GM12872 (cell line): ENCODE measurements at regions not wholly inside any gene's neighbourhood (a gene's known extent, or its start where the extent isn't known, plus 50 kb on each side); places are given as distances from the start of the nearest gene placed in this dataset.

Experiments used
- CTCF ChIP-seq: IDR thresholded peaks from 3 replicates; pipeline ENCODE4 v1.5.1; 2011; ENCODE audit warnings: low read depth, mild to moderate bottlenecking, low read length, moderate library complexity; ENCODE audit not compliant: insufficient read depth

DNA sequence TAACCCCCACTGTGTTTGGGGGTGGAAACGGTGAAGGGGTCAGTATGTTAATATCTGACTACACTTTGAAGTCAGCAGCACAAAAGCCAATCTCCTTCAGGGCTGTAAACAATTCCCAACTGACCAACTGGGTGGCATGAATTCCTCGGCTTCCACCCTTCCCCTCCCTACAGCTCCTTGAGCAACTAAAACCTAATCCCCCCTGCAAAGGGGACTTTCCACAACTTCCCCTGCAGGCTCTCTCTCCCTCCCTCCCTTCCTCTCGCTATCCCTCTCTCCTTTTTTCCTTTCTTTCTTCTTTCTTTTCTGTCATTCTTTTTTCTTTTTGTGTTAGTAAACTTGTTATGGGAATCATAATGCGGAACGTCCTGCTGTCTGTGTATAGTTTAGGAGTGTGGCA, 65.1 kb upstream of the PTCH1 start:
- no peak for TF ChIP-seq CTCF

- TF ChIP-seq CTCF: no peak
Observed at GRCh38 chr9:95580812-95581761, 64.3 kb upstream of the PTCH1 start.

DNA sequence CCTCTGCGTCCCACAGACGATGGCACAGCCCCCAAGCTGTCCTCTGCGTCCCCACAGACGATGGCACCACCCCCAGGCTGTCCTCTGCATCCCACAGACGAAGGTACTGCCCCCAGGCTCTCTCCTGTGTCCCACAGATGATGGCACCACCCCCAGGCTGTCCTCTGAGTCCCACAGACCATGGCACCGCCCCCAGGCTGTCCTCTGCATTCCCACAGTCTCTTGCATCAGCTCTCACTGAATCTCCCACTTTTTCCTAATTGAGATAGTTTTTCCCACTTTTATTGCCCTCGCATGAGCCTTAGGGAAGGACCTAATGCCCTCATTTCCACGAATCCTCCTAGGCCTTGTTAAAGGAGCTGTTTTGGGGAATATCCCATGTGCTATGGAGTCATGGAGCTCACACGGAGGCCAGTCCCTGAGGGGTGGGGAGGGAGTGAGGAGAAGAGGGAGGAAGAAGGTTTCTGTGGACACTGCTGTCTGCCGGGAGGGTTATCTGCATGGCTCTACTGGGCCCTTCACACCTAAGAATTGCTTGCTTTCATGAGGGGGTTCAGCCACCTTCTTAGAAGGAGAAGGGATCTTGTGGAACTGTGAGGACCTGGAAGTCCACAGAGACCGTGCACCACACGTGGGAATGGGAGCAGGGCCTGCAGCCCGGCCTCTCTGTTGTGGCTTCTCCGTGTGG, 58.2 kb upstream of the PTCH1 start:
- TF ChIP-seq CTCF: no peak

GRCh38 chr9:95574176-95574575, 57.4 kb upstream of the PTCH1 start:
- TF ChIP-seq CTCF: peak; percentile 37; the same call in 2 of the 3 replicates

- no peak for TF ChIP-seq CTCF
Observed at GRCh38 chr9:95573463-95573862, 56.7 kb upstream of the PTCH1 start.

DNA sequence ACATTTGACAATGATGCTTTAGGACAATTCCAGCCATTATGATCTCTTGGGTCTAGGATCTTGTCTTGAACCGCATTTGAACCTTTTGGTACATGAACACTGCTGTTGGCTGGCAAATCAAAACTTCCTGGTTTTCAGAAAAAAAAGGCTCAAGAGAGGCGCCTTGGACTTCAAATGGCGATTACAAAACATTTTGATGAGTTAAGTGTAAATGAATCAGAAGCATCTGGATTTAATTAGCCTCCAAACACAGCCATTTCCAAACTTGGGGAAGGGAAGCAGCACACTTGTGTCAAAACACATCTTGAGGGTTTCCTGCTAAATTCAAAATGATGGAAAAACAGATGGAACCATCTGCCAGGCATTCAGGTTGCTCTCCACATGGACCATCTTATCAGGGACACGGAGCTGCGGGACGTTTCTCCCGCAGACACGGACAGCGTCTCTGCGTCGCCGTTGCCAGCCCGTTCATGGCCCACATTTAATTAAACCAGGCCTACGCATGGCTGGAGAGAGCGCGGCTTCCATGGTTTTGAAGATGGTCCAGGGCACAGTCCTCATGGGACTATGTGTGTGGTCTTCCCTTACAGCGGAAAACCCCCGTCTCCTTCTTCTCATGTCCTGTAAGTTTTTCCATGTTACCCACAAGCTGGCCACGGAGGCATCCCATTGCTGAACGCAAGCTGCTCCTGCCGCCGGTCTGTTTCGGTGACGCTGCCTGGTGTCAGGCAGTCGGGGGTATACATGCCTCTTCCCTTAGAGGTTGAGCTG, 55.8 kb upstream of the PTCH1 start:
- TF ChIP-seq CTCF: no peak

- no peak for TF ChIP-seq CTCF
Observed at GRCh38 chr9:95570646-95571045, 53.9 kb upstream of the PTCH1 start.
